Kidney epithelial cell (primary cell): ENCODE measurements at regions not wholly inside any gene's neighbourhood (a gene's known extent, or its start where the extent isn't known, plus 50 kb on each side); places are given as distances from the start of the nearest gene placed in this dataset.

Experiments used
- DNase-seq: peaks from one replicate; pipeline ENCODE4 v3.0.0-alpha.2; 2010; ENCODE audit warnings: low read depth
- H3K27me3 ChIP-seq: 2 replicates; pipeline ENCODE4 v1.6.0; 2011; ENCODE audit warnings: low read length; ENCODE audit not compliant: control insufficient read depth, insufficient read depth
- H3K36me3 ChIP-seq: 2 replicates; pipeline ENCODE4 v1.5.1; 2011; ENCODE audit warnings: low read length; ENCODE audit not compliant: control insufficient read depth, insufficient read depth
- H3K4me3 ChIP-seq: 2 replicates; pipeline ENCODE4 v1.5.1; 2011; ENCODE audit warnings: low read depth, mild to moderate bottlenecking, control low read depth, low read length
- CTCF ChIP-seq: IDR thresholded peaks from 2 replicates; pipeline ENCODE4 v1.5.1; 2011; ENCODE audit warnings: mild to moderate bottlenecking, moderate library complexity, low read length, control low read depth, inconsistent platforms; ENCODE audit not compliant: insufficient read depth, poor library complexity, severe bottlenecking

GRCh38 chr16:76222087-76222486, 55.1 kb upstream of the CNTNAP4 start:
- no peak overlapping the region for H3K4me3 ChIP-seq
- H3K27me3 ChIP-seq, result no peaks in the 10 kb centered on the region
- no peak for DNase-seq
- TF ChIP-seq CTCF, result no peak
- H3K36me3 ChIP-seq, result no peaks in the 10 kb centered on the region

- no peak for TF ChIP-seq CTCF
- Histone ChIP-seq H3K36me3 (no peaks in the 10 kb centered on the region), H3K27me3 (no peaks in the 10 kb centered on the region), H3K4me3 (no peak overlapping the region)
- no peak for DNase-seq
These were observed 54.3 kb upstream of the CNTNAP4 start for GRCh38 chr16:76222853-76223252.

DNA sequence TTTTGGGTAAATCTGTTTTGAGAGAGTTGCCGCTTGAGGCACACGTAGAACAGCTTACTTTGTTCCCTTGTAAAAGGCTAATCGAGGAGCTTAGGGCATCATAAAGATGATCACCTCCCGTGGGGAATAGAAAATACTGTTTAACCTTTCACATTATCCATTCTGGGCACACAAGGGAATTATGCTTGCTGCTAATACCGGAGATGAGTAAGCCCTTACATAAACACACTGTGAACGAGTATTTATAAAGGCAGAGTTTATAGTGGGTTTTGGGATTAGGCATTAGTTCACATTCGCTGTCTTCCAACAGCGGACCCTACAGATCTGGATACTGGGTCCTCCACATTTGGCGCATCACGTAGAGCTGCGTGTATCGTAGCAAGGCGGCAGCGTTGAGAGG, 51.2 kb upstream of the CNTNAP4 start:
- no peak for TF ChIP-seq CTCF
- H3K4me3 ChIP-seq, result no peak overlapping the region
- no peaks in the 10 kb centered on the region for H3K36me3 ChIP-seq
- no peaks in the 10 kb centered on the region for H3K27me3 ChIP-seq
- DNase-seq, result no peak

GRCh38 chr16:76226481-76226880, 50.7 kb upstream of the CNTNAP4 start:
- no peak for DNase-seq
- TF ChIP-seq CTCF, result no peak
- H3K27me3 ChIP-seq, result no peaks in the 10 kb centered on the region
- no peaks in the 10 kb centered on the region for H3K36me3 ChIP-seq
- H3K4me3 ChIP-seq, result no peak overlapping the region
